ENCODE measurements at regions not wholly inside any gene's neighbourhood (a gene's known extent, or its start where the extent isn't known, plus 50 kb on each side); places are given as distances from the start of the nearest gene placed in this dataset.
"Not testable (repeated sequence)": the region's sequence is repeated elsewhere in the genome, so short reads cannot be mapped to it uniquely, and the experiment has no call there.

DNA sequence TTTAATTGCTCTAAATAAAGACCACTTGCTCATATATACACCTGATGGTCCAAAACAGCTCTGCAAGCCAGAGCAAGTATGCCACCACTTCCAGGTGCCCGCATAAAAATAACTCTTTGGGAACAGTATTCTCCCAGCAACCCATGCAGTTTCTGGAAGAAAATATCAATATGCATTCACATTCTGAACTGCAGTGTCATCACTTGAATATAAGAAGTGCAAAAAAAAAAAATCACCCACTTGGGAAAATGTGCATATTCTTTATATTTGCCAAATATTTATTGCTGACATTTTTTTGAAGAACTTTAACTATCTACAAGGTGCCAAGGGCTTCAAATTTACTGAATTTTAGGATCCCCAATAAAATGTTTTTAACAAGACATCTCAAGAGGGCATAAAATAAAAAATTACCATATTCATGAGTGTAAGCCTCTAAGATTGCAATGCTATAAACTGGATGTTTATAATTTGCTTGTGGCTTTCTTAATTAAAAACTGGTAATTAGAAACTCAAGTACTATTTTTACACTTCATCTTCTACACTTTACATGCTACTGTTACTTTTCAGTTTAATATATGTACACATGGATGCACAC lies 360.6 kb upstream of the HNRNPA3 start:
- no peak for DNase-seq (ENCODE audit: low read depth)

DNA sequence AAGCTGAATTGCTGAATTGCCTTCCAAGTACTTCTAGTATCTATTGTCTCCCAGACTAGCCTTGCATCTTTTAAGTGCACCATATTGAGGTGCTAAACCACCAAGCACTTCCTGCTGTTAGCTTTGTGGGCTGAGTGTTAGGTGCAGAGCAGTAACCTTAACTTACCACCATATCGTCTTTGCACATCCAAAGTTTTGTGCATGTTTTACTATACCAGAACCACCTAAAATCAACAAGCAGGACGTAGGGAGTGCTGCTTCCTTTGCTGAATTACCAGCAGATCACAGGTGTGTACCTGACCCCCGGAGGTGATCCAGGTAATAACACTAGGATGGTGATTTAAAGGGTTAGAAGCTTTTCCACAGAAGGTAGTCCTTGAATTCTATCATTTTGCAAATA lies 359.9 kb upstream of the HNRNPA3 start:
- no peak for DNase-seq (ENCODE audit: low read depth)

DNA sequence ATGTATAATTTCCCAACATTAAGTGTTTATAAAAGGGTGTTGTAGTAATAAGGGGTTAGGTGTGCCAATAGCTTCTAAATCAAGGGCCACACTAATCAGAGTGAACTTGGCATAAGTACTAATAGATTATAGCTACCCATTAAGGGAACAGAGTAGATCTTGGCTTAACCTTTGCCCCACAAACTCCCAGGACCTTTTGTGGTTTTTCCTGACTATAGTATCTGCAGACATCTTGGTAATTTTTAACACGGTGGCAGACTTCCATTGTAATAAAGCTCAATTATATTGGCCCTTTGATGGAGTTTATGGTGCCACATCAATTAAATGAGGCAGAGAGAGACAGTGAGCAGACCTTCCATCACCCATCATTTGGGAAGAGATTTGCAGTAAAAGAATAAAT lies 358.5 kb upstream of the HNRNPA3 start:
- no peak for DNase-seq (ENCODE audit: low read depth)

DNA sequence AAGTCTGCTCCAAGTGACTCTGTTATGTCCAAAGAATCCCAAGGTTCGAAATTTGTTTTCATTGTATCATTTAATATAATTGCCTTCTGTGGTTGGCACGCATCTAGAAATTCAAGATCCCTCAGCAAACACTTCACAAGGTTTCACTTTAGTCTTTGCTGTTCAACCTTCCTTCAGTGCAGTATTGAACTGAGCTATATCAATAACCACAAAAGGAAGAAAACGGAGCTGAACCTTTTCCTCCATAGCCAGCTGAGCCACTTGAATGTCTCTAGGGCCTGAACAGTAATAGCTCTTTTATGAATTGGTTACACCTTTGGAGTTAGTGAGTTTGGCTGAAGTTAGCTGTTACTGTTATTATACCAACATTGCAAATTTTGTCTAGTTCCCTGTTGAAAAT lies 357.7 kb upstream of the HNRNPA3 start:
- DNase-seq (ENCODE audit: low read depth), result no peak

DNA sequence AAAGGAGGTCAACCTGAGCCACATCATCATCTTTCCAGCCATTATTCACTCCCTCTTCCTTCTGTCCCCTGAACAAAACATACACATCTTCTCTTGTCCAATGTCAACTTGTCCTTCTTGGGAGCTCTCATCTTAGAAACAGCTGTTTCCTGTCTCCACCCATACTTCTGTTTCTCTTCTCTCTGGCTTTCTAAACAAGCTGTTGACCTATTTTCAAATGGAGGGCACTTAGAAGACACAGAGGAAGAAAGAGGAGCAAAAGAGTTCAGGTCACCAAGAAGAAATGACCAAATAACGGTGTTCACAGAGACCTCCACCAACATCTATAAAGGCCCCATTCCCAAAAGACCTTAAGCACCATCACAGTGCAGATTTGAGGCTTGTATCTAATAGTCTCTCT lies 355.9 kb upstream of the HNRNPA3 start:
- no peak for DNase-seq (ENCODE audit: low read depth)

DNA sequence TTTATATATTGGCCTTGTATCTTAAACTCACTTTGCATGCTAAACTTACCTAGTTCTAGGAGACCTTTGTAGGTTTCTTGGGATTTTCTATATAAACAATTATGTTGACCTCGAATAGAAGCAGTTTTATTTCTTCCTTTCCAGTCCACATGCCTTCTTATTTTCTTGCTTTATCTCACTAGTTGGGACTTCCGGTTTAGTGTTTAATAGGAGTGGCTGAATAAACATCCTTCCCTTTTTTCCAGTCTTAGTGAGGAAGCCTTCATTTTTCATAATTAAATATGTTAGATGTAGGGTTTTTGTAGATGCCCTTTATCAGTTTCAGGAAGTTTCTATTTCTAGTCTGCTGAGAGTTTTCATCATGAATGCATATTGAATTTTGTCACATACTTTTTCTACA lies 347.3 kb upstream of the HNRNPA3 start:
- DNase-seq (ENCODE audit: low read depth), result no peak

DNA sequence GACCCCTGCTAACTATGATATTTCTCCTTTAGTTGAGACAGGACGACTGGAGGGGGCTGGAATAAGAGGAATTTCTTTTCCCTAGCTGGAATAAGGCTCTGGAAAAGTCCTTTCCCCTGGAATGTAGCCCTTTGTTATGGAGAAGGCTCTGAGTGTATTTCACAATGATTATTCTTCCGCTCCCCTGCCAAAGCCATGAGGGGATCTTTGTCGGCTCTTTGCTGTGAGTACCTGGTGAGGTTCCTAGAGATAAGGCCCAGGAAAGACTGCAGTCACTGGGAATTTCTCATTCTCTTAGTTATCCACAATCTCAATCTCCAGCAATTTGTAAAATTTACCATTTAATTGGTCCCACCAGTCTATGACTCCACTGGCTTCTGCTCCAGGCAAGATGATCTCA lies 340.2 kb upstream of the HNRNPA3 start:
- no peak for DNase-seq (ENCODE audit: low read depth)

DNA sequence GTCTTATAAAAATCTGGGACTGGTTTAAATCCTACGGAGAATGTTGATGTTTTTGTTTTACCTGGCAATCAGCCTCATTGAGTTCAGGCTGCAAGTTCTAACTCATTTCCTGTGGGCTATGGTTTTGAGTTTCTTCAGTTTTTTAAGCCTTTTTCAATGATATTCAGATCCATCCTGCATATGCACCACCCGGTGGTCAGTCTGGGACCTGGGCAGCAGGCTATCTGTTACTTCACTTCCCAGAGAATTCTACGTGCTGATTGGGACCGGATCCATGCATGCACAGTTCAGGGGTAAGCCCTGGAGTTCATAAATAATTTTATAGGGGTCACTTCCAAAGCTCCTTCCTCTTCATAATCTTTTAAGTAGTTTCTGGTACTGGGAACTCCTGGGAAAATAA lies 339.2 kb upstream of the HNRNPA3 start:
- no peak for DNase-seq (ENCODE audit: low read depth)

DNA sequence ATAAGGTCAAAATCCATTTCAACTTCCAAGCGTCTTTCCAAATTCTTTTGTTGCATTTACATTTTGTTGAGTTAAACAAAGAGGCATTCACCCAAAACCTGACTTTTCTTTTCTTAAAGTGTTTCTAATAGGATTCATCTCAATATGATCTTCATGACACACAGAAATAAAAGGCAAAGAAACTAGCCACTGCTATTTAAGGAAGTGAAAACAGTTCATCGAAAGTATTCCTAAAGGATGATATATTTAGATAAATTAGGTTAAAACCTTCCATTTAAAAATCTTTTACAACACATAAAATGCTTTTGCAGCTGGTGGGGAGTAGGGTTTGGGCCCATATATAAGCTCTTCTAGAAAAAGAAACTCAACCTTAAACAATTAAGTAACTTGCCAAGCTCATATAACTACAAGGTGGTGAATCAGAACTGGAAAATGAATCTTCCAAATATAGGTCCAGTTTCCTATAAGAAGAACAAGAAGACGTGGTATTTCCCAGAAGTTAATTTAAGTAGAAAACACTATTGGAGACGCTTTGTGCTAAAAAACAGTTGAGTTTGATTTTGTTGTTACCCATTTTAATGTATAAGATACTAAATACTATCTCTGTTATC lies 336.0 kb upstream of the HNRNPA3 start:
- DNase-seq (ENCODE audit: low read depth), result no peak

DNA sequence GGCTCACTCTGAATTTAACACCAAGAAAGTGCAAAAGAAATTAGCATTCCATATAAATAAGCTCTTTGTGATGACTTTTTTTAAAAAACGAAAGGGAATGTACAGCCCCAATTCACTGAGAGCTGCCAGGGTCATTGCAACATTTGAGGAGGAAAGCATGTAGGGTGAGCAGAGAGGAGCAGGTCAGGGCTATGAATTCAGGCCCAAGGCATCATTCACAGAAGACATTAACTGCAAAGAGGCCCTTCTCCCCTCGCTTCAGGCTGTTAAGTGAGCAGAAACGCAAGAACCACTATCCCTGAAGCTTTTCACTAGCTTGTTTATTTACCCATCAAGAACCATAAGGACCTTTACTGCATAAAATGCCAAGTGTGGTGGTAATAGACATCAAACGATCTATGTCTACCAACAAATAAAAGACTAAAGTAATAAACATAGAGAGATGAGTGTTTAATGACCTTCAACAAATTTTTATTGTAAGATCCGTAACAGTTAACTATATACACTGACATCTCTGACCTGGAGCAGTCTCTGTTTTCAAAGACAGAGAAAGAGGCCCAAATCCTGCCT lies 333.1 kb upstream of the HNRNPA3 start:
- DNase-seq (ENCODE audit: low read depth), result no peak

DNA sequence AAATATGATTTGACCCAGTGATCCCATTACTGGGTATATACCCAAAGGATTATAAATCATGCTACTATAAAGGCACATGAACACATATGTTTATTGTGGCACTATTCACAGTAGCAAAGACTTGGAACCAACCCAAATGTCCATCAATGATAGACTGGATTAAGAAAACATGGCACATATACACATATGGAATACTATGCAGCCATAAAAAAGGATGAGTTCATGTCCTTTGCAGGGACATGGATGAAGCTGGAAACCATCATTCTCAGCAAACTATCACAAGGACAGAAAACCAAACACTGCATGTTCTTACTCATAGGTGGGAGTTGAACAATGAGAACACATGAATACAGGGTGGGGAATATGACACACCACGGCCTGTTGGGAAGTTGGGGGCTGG lies 330.5 kb upstream of the HNRNPA3 start:
- not testable (repeated sequence) for DNase-seq (ENCODE audit: low read depth)

DNA sequence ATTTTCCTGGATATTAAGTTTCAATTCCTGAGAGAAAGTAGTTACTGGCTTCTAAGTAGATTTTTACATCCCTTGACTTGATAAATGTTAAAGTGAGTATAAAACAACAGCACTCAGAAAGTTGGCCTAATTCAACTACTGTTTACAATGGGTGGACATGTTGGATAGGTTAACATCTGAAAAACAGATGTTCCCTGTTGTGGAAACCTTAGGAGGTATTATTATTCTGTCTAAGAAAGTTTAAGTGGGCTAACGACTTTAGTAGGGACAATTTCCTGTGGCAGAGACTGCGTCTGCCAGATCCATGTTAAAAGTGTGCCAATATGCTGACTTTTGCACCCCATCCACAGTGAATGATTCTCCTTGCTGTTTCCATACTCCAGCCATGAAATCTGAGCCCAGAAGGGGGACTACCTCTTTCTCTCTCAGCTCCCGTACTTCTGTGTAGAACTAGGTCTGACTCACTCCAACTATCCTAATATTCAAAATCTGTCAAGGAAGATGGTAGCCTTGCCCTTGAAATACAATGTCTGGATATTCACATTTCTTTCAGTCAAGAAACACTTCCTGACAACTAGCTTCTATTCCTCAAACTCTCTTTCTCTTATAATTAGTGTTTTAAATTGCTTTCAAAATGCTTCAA lies 327.5 kb upstream of the HNRNPA3 start:
- no peak for DNase-seq (ENCODE audit: low read depth)

DNA sequence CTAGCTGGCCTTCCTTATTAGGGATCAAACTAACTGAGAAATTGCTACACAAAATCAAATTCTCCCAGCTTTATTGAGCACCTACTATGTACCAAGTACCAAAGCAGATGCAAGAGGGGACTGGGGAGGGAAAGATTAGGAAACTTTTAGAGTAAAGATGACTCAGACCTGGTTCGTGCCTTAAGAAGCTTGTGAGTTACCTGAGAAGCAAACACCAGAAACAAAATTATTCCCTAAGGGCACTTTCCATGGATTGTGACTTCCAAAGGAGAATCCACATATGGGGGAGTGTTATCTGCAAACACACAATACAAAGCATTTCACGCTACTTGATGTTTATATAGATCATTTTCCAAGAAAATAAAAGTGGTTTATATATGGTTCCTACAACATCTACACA lies 326.9 kb upstream of the HNRNPA3 start:
- DNase-seq (ENCODE audit: low read depth), result no peak

DNA sequence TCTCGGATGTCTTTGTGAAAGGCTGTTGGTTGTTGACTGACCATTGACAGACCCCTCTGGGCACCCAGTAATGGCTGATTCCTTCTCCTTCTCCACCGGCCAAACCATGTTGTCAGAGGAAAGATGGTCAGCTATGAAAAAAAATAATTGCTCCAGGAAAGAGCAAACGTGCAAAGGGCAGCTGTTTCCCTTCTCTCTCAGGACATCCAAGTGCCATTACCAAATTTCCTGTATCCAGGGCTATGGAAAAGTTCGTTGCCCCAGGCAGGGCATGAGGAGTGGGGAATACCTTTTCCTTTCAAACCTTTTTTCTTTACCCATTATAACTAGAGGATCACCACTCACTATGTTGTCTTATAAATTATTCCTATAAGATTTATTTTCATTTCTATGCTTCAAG lies 321.5 kb upstream of the HNRNPA3 start:
- no peak for DNase-seq (ENCODE audit: low read depth)

DNA sequence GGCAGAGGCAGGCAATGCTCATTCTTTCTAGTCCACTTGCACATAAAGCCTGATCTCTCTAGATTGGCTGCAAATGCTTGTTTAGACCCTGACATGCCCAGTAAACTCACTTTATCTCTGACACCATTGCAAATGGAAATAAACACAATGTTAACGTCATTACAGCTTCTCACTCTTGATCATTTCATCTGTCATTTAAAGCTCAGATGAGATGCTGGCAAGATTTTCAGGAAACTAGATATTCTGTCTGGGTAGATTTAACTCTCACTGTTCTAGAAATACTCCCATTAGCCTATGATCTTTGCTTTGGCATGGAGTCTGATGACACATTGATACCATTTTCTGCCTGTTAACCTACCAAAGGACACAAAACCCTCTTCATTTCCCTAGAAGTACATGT lies 320.7 kb upstream of the HNRNPA3 start:
- no peak for DNase-seq (ENCODE audit: low read depth)

DNA sequence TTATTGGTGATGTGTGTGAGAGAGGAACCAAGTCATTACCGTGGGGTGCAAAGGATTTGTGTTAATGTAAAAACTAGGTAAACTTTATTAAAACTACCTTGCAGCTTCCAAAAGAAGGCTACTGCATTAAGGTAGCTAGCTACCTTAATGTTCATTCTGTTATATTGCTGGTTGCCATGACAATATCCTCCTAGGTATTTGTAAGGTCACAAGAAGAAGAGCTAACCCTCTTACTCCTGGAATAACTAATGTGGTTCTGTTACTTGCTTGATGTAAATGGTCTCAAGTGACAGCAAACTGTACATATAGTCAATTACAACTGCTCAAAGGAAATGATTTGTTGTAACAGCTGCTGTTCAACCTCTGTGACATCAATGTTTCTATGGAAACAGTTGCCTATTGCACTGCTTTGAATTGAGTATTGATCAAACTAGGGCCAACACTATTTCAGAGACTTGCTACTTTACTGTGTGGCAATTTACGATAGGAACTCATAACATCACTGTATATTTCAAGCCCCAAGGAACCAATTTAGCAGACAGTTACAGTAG lies 319.8 kb upstream of the HNRNPA3 start:
- DNase-seq (ENCODE audit: low read depth), result no peak

DNA sequence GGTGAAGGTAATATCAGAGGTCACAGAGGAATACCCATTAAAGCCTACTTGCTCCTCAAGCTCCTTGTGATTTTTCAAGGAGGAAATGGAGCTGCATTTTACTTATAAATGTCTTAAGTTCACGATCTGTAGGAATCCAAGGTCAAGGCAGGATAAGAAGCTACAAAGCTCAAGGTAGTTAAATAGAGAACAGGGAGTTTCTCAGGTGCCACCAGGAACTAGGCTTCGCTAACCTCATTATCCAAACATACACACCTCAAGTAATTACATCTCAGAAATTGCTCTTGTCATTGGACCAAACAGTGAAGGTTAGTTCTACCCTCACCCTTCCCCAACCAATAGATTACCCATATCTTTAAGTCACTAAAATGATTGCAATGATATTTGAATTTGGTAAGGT lies 317.4 kb upstream of the HNRNPA3 start:
- no peak for DNase-seq (ENCODE audit: low read depth)

DNA sequence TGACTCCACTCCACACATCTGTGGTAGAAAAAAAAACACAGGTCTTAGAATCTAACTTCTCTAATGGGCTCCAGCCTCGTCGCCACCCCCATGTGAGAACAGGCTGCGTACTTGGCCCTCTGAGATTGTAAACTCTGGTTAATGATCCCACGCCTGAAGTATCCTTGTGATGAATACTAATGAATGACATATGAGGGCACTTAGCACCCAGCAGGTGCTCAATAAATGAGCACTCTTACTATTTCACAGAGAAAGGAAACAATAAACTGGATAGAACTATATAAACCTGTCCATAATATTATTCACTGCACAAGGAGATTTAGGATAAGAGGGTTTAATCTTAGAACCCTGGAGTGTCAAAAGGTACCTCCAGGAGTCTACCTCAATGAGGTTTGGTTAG lies 310.1 kb upstream of the HNRNPA3 start:
- no peak for DNase-seq (ENCODE audit: low read depth)

DNA sequence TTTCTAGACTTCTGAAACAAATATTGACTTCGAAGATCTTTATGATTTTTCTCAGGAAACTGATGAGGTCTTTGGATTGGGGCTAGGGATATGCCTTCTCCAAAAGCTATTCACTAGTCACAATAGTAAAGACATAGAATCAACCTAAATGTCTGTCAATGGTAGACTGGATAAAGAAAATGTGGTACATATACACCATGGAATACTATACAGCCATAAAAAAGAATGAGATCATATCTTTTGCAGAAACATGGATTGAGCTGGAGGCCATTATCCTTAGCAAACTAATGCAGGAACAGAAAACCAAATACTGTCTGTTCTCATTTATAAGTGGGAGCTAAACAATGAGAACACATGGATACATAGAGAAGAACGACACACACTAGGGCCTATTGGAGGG lies 308.5 kb upstream of the HNRNPA3 start:
- not testable (repeated sequence) for DNase-seq (ENCODE audit: low read depth)

DNA sequence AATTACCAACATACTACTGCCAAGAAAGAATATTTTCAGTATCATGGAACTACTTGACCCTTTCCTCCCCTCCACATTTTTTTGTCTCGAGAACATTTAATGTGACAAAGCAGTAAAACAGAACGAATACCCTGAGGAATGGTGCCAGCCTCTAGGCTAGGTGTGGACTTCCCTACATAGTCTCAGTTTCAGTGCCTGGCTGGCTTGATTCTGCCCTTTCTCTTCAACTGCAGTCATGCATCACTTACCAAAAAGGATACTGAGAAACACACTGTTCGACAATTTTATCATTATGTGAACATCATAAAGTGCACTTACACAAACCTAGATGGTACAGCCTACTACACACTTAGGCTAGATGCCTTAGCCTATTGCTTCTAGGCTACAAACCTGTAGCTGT lies 305.3 kb upstream of the HNRNPA3 start:
- DNase-seq (ENCODE audit: low read depth), result no peak

DNA sequence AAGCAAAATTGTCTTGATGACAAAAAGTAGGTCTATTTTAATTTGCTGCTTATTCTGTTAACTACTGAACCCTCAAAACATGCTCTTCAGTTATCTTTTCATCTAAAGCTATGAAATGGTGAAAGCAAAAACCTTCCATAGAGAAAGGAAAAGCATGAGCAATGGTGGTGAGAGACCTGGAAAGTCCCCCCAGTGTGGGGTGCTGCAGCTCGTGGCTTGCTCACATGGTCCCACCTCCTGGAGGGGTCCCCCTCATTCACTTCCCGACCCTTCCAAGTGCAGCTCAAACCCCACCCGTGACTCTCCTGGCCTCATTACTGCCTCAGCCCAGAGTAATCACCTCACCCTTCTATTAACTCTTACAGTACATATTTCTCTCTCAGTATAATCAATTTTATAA lies 301.8 kb upstream of the HNRNPA3 start:
- DNase-seq (ENCODE audit: low read depth), result no peak

DNA sequence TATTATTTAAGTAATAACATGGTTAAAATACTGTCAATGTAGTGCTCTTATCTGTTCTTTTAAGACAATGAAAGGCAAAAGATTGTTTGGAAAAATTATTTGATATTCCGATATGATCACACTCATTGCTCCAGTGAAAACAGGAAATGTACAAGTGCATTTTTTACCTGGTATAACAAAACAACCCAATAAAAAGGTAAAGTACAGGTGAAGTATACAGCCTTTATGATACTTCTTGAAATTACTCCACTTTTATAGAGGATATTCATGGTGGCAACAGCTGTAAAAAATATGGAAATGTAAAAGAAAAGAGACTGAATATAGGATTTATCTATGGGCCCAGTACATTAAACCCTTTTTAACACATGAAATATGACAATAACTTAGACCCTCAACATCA lies 298.6 kb upstream of the HNRNPA3 start:
- DNase-seq (ENCODE audit: low read depth), result no peak

DNA sequence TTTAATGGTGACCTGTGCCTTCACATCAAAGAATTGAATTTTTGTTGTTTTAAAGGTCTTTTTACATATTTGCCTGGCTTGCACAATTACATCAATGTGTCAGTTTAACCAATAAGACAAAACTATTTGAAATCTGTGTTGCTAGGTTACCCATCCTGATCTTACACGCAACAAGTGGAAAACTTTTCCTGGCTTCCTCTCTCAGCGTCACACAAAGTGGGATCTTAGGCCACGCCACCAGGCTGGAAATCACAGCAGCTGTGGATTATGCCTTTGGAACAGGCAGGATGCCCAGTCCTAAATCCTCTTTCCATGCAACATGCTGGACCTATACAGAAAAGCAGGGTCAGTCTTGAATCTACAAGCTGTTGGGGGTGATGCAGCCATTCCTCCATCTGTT lies 298.2 kb upstream of the HNRNPA3 start:
- DNase-seq (ENCODE audit: low read depth), result no peak
